Peyer's patch (tissue), 4 donors: ENCODE measurements at regions not wholly inside any gene's neighbourhood (a gene's known extent, or its start where the extent isn't known, plus 50 kb on each side); places are given as distances from the start of the nearest gene placed in this dataset.

Experiments
- DNase-seq, 3 donors: peaks; one replicate each; pipeline ENCODE4 v3.0.0-alpha.2; 2017 to 2019
- H3K27ac ChIP-seq, 4 donors: fragments of 200-600 bp; sonication (generic); one replicate each; pipeline ENCODE4 v1.5.1; 2016 to 2019
- H3K27me3 ChIP-seq, 2 donors: fragments of 200-600 bp; sonication (generic); one replicate each; pipeline ENCODE4 v1.5.1; 2019
- H3K36me3 ChIP-seq, 3 donors: fragments of 200-600 bp; sonication (generic); one replicate each; pipeline ENCODE4 v1.5.1; 2016 to 2019
- H3K4me1 ChIP-seq, 4 donors: fragments of 200-600 bp; sonication (generic); one replicate each; pipeline ENCODE4 v1.5.1; 2016 to 2019
- H3K4me3 ChIP-seq, 4 donors: fragments of 200-600 bp; sonication (generic); 1 replicate in 3 of 4; 2 replicates in 1 of 4; pipeline ENCODE4 v1.5.1; 2016 to 2019; ENCODE audit warnings: mild to moderate bottlenecking in 1 of 4
- H3K9me3 ChIP-seq, 4 donors: fragments of 200-600 bp; sonication (generic); one replicate each; pipeline ENCODE4 v1.5.1; 2016 to 2019; ENCODE audit warnings: mild to moderate bottlenecking in 1 of 4
- CTCF ChIP-seq, 6 experiments: fragments of 450-650 bp in 4 of 6; fragments of 200-600 bp in 2 of 6; sonication (generic) in 1 of 6; IDR thresholded peaks; one replicate each; pipeline ENCODE4 v1.5.1; 2017 to 2019; ENCODE audit warnings: antibody characterized with exemption in 6 of 6, mild to moderate bottlenecking in 3 of 6, moderate library complexity in 1 of 6
- POLR2A ChIP-seq, 2 donors: fragments of 450-650 bp; IDR thresholded peaks; one replicate each; pipeline ENCODE4 v1.5.1; 2017; ENCODE audit warnings: antibody characterized with exemption in 2 of 2, mild to moderate bottlenecking in 2 of 2, moderate library complexity in 2 of 2

- H3K9me3 ChIP-seq, result no peaks in the 10 kb centered on the region
- TF ChIP-seq CTCF (IDR thresholded peaks at IDR 0.05) (peak in 5 of 6 experiments; percentile 35 to 72 (median 47)), POLR2A (IDR thresholded peaks at IDR 0.05) (no peak)
- H3K27me3 ChIP-seq, result no peaks in the 10 kb centered on the region
- peak in 2 of 3 donors; percentile 46 to 67 for DNase-seq
- no peaks in the 10 kb centered on the region for H3K36me3 ChIP-seq
- H3K4me1 ChIP-seq, result no peaks in the 10 kb centered on the region
- no peak overlapping the region for H3K4me3 ChIP-seq
- H3K27ac ChIP-seq, result no peak overlapping the region
Measured at GRCh38 chr5:100430268-100431195, 104.6 kb upstream of the FAM174A start.

- H3K27me3 ChIP-seq, result no peaks in the 10 kb centered on the region
- H3K4me1 ChIP-seq, result no peaks in the 10 kb centered on the region
- no peak overlapping the region for H3K27ac ChIP-seq
- peaks cover 0 to 3% (median 0%) of the 10 kb centered on the region in 4 donors for H3K9me3 ChIP-seq
- TF ChIP-seq CTCF (IDR thresholded peaks at IDR 0.05) (no peak), POLR2A (IDR thresholded peaks at IDR 0.05) (no peak)
- DNase-seq, result no peak
- no peak overlapping the region for H3K4me3 ChIP-seq
- H3K36me3 ChIP-seq, result no peaks in the 10 kb centered on the region
Measured at GRCh38 chr5:100424787-100425186, 110.4 kb upstream of the FAM174A start.

GRCh38 chr5:100424017-100424416 is 111.2 kb upstream of the FAM174A start:
- Histone ChIP-seq H3K4me1 (no peaks in the 10 kb centered on the region), H3K9me3 (peaks cover 0 to 3% (median 0%) of the 10 kb centered on the region in 4 donors), H3K27ac (no peak overlapping the region), H3K36me3 (no peaks in the 10 kb centered on the region), H3K27me3 (no peaks in the 10 kb centered on the region), H3K4me3 (no peak overlapping the region)
- no peak for DNase-seq
- TF ChIP-seq CTCF (IDR thresholded peaks at IDR 0.05), result no peak

GRCh38 chr5:100423330-100423729 is 111.8 kb upstream of the FAM174A start:
- TF ChIP-seq POLR2A (IDR thresholded peaks at IDR 0.05) (no peak), CTCF (IDR thresholded peaks at IDR 0.05) (no peak)
- Histone ChIP-seq H3K9me3 (peaks cover 0 to 3% (median 0%) of the 10 kb centered on the region in 4 donors), H3K4me1 (no peaks in the 10 kb centered on the region)

GRCh38 chr5:100421360-100421759 is 113.8 kb upstream of the FAM174A start:
- Histone ChIP-seq H3K9me3 (peaks cover 0 to 3% (median 0%) of the 10 kb centered on the region in 4 donors), H3K4me1 (no peaks in the 10 kb centered on the region), H3K36me3 (no peaks in the 10 kb centered on the region), H3K4me3 (no peak overlapping the region), H3K27ac (no peak overlapping the region), H3K27me3 (no peaks in the 10 kb centered on the region)
- TF ChIP-seq CTCF (IDR thresholded peaks at IDR 0.05) (no peak), POLR2A (IDR thresholded peaks at IDR 0.05) (no peak)
- no peak for DNase-seq

More at GRCh38 chr5:100423330-100423729, 111.8 kb upstream of the FAM174A start:
- Histone ChIP-seq H3K27ac (no peak overlapping the region), H3K36me3 (no peaks in the 10 kb centered on the region), H3K4me3 (no peak overlapping the region), H3K27me3 (no peaks in the 10 kb centered on the region)
- DNase-seq, result no peak
